ENCODE measurements at regions not wholly inside any gene's neighbourhood (a gene's known extent, or its start where the extent isn't known, plus 50 kb on each side); places are given as distances from the start of the nearest gene placed in this dataset.

- DNase-seq (ENCODE audit: low read depth): no peak
These were observed 486.1 kb upstream of the GOLIM4 start for GRCh38 chr3:168581771-168582225.

GRCh38 chr3:168579010-168579409, 483.3 kb upstream of the GOLIM4 start:
- no peak for DNase-seq (ENCODE audit: low read depth)

DNA sequence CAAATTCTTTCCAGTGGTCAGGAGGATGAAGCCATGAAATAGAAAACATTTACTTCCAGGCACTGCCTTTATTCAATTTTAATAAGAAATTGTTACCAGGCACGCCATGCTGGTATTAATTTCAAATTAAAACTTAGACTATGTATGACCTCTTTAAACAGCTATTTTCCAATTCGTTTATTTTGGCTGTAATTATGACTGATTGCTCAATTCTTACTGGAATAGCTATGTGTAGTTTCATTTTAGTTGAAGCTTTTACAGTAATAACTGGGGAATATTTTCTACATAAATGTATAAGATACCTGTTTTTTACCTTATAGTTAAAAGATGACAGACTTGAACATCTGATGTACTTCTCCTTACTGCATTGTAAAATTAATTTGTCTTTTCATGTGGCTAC, 480.0 kb upstream of the GOLIM4 start:
- DNase-seq (ENCODE audit: low read depth): no peak

DNA sequence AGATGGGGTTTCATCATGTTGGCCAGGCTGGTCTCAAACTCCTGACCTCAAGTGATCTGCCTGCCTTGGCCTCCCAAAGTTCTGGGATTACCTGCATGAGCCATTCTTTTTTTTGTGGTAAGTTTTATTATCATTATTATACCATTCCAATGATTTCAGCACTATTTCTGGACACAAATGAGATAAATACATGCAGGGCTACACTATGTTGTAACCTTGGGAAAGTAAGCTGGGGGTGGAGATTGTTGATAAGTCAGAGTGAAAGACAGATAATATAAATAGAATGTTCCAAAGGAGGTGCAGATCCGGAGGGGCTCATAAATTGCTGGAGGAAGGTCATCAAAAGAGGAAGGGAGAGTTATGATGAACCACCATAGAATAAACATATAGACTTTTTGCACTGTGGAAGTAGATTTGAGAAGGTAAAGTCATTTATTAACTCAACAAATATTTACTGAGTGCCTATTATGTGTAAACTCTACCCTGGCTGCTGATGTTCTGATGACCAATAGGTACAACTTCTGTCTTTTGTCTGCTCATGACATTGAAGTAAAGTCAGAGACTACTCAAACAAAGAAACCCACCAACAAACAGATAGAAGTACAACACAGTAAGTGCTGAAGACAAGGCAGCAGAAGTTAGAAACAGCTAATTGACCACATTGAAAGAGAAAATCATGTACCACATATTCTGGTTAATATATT, 478.9 kb upstream of the GOLIM4 start:
- DNase-seq (ENCODE audit: low read depth): no peak

DNA sequence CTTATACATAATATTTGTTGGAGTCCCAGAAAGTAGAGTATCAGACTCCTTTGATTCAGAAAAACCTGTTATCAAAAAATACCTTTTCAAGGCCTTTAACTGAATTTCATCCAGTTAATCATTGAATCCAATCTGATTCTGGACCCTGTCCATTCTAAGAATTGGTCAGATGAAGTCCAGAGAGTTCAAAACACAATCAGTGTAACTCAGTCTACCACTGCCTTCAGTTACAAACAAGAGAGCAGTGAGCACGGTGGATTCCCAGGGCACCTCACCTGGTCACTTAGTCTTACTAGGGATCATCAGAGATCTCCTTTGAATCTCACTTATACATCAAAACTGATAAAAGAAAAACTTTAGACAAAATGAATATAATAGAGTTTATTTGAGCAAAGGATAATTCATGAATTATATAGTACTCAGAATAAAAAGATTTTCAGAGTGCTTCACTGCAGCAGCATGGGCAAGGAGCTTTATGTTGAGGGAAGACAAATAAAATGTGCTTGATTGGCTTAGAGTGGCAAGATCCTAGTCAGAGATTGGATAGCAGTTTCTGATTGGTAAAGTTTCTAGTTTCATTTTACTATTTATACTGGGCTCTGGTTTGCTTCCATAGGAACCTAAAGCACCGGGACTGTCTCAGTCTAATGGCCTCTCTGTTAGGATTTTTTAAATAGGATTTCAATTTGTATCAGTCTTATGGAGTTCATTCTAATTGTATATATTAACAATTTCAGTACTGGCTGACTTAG, 474.9 kb upstream of the GOLIM4 start:
- no peak for DNase-seq (ENCODE audit: low read depth)

DNA sequence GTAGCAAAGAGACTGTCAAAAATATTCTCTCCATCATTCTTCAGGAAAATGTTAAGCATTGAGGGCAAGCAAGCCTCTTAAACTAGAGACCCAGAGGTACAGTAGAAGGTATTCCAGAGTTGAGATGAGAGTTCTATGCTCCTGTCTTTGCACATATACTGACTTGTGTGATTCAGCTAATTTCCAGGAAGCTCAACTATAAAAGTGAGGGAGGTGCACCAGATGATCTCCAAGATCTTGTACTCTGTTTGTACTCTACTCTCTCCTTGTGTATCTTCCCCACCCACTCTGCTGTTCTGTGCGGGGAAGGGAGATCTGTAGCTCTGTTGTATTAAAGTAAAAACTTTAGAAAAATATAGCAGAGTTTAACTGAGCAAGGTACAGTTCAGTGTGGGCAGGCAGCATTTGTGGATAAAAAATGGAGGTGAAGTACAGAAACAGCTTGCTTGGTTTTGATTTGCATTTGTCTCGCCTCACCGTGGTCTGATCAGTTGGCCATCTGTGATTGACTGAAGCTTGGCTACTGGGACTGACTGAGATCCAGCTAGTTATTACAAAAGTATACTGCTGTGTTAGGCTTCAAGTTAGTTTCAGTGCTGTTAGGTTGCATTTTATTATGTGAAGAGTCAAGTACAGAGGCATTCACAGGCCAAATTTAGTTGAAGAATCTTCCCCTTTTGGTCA, 463.1 kb upstream of the GOLIM4 start:
- DNase-seq (ENCODE audit: low read depth): no peak

DNA sequence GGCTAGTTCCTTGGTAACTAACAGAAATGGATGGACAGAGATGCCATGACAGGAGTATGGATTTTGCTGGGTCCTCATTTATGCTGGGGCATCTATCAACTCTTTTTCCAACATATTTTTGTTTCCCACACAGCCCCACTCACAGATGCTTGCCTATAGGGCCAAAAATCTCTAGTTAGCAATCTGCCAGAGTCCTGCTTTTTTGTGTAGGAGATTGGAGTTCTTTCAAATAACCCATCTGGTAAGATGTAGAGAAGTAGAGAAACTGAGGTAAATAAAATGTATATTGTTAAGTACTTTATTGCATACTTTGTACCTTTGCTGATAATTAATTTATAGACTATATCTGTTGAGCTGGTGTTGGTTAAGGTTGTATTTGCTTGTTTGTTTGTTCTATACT, 456.5 kb upstream of the GOLIM4 start:
- no peak for DNase-seq (ENCODE audit: low read depth)

GRCh38 chr3:168548719-168549118, 453.0 kb upstream of the GOLIM4 start:
- no peak for DNase-seq (ENCODE audit: low read depth)

DNA sequence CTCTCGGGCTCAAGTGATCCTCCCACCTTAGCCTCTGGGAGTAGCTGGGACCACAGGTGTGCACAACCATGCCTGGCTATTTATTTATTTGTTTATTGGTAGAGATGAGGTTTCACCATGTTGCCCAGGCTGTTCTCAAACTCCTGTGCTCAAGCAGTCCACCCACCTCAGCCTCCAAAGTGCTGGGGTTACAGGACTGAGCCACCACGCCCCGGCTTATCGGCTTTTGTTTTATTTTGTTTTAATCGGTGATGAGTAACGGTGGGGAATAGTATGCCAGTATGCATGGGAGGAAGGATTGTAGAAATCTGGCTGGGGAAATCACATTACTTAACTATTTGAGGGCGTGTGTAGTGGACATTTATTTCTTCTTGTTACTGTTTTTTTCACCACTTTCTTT, 451.0 kb upstream of the GOLIM4 start:
- no peak for DNase-seq (ENCODE audit: low read depth)

DNA sequence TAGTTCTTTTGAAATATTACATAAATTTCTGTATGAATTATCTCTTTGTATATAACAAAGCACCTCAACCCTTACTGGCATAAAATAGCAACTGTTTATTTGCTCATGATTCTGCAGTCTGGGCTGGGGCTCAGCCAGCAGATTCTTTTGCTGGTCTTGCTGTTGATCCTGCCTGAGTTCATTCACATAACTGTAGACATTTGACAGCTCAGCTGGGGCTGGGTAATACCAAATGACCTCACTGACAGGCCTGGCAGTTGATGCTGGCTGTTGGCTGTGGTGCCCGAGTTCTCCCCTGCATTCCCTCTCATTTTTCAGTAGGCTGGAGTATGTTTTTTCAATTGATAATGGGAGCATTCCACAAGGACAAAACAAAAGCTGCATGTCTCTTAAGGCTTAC, 449.9 kb upstream of the GOLIM4 start:
- DNase-seq (ENCODE audit: low read depth): no peak

DNA sequence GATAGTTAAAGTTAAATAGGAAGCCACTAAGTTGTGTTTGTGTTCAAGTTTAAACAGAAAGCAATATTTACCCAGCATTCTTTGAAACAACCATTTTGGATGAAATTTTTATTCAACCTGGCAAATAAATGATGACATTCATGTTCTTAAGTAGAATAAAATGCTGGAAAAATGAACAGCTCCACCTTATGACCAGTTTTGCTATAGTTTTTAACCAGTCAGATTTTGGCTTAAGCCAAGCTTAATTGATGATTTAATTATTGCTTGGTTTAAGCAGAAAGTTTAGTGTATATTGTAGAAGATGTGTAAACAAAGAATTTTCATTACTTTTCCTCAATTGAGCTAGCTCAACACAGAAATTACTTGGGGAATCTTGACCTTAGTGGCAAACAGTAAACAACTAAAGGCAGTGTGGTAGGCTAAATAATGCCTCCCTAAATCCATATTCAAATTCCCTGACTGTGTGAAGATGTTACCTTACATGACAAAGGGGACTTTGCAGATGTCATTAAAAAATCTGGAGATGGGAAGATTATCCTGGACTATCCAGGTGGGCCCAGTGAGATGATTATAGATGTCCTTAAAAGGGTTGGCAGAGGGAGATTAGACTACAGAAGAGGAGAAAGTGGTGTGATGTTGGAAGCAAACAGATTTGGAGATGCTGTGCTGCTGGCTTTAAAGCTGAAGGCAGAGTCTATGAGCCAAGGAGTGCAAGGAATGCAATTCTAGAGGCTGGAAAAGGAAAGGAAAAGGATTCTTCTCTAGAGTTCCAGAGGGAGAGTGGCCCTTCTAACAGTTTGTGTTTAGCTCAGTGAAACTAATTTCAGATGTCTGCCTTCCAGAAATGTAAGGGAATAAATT, 448.6 kb upstream of the GOLIM4 start:
- DNase-seq (ENCODE audit: low read depth): no peak

GRCh38 chr3:168540726-168541125, 445.0 kb upstream of the GOLIM4 start:
- no peak for DNase-seq (ENCODE audit: low read depth)

GRCh38 chr3:168539909-168540308, 444.2 kb upstream of the GOLIM4 start:
- DNase-seq (ENCODE audit: low read depth): no peak

DNA sequence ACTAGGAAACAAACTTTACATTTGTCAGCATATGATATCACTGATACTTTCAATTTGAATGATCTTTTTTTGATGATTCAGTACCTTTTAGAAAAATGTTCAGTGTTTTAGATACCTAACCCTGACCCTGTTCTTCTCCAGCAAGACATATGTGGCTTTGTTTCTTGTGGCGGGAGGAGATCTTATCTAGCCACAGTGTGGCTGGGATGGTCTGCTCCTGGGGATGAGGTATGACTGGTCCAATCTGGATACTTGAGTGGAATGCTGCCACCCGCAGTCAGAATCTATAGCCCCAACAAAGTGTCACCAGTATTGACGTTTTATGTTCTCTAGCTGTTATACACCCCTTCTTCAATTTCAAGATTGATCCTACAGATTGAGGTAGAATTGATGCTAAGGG, 439.0 kb upstream of the GOLIM4 start:
- no peak for DNase-seq (ENCODE audit: low read depth)

- DNase-seq (ENCODE audit: low read depth): no peak
These were observed 437.9 kb upstream of the GOLIM4 start for GRCh38 chr3:168533600-168533999.

DNA sequence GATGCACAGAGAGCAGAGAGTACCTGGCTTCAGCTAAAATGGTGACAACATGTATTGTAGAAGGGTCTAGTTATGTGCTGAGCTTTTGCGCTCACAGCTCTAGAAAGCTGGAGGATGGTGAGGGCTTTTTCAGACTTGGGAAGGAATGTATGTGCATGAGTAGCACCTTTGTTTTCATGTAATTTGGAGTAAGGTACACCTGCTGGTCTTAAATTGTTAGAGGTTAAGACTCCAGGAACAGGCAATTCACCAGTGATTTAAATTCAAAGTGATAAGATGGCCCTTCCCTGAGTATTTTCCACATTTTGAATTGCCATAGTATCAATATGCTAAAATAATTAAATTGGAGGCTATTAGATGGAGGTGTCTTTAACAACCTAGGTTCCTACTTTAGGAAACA, 436.4 kb upstream of the GOLIM4 start:
- DNase-seq (ENCODE audit: low read depth): no peak

DNA sequence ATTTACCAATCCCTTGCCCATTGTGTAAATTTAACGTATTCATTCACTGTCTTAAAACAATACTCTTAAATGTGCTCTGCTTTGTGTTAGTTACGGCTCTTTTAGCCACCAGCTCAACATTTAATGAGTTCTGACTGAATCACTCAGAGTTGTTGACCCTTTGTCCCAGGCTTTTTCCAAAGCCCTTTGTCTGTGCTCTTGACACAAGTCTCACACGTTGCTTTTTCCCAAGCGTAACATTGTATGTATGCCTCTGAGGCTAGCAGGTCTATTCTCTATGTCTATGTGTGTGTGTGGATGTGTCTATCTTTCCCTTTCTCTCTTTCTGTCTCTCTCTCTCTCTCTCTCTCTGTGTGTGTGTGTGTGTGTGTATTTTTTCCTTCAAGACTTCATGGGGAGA, 435.4 kb upstream of the GOLIM4 start:
- DNase-seq (ENCODE audit: low read depth): no peak

- no peak for DNase-seq (ENCODE audit: low read depth)
These were observed 428.4 kb upstream of the GOLIM4 start for GRCh38 chr3:168524129-168524528.

DNA sequence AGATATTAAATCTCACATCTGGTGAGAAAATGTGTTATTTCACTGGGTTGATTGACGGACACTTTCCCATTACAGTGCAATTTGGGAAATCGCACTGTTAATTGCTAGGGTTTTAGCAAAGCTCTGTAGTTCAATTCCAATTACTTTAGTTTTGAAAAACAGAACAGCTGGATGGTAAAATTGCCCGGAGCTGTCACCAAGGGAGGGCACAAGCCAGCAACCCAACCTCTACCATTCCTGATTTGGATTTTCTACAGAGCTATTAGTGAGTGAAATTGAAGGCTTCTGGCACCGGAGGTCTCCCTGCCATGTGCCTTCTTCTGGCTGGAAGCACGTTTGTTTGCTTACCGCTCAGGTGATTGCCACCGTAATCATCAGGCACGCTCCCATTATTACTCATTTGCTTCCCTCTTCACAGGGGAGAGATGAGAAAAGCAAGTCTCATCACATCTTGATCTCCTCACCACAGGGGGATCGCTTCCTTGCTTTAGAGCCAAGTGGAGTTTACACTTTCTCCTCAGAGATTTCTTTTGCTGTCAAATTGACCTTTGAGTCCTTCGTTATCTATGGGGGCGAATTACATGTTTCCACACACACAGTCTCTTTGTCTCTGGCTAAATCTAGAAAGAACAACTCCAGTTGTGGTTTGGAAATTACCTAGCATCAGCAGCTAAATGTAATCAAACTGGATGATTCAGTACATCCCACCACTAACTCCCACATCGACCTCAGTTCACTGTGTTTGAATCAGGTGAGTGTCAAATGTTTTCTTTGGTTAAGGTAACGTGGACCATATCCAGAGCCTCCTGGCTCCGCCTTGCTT, 421.7 kb upstream of the GOLIM4 start:
- no peak for DNase-seq (ENCODE audit: low read depth)

DNA sequence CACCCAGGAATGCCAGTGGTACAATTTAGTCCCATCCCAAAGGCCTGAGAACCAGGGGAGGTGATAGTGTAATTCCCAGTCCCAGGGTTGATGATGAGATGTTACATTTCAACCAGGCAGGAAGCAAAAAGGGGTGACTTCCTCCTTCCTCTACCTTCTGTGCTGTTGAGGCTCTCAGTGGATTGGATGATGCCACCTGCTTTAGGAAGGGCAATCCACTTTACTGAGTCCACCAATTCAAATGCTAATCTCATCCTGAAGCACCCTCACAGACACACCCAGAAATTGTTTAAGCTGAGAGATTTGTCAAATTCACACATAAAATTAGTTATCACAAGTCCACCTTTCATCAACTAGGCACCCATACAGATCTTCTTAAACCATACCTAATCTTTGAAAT, 418.5 kb upstream of the GOLIM4 start:
- DNase-seq (ENCODE audit: low read depth): no peak

- DNase-seq (ENCODE audit: low read depth): no peak
These were observed 417.1 kb upstream of the GOLIM4 start for GRCh38 chr3:168512802-168513201.
